ENCODE measurements at regions not wholly inside any gene's neighbourhood (a gene's known extent, or its start where the extent isn't known, plus 50 kb on each side); places are given as distances from the start of the nearest gene placed in this dataset.

- TF ChIP-seq CTCF (conservative IDR thresholded peaks at IDR 0.05) (no peak), ZFX (IDR thresholded peaks at IDR 0.05) (no peak)
These were observed 755.1 kb upstream of the TBX3 start for GRCh38 chr12:115439008-115439601.

Measured in C4-2B (cell line).